ENCODE measurements at regions not wholly inside any gene's neighbourhood (a gene's known extent, or its start where the extent isn't known, plus 50 kb on each side); places are given as distances from the start of the nearest gene placed in this dataset.
A peak's percentile ranks its signal among the peaks of the same experiment; 100 is the strongest.

- in situ Hi-C loops (cut with HindIII; ENCODE audit: low sequenced_read_pairs): no loop called here
- DNase-seq (ENCODE audit: low spot score): no peak
These were observed 337.9 kb upstream of the EDNRB start for GRCh38 chr13:78256484-78256883.

GRCh38 chr13:78254113-78254512 lies 335.5 kb upstream of the EDNRB start:
- DNase-seq (ENCODE audit: low spot score): no peak
- in situ Hi-C loops (cut with HindIII; ENCODE audit: low sequenced_read_pairs): no loop called here

GRCh38 chr13:78247362-78247761 lies 328.7 kb upstream of the EDNRB start:
- in situ Hi-C loops (cut with HindIII; ENCODE audit: low sequenced_read_pairs): no loop called here
- no peak for DNase-seq (ENCODE audit: low spot score)

GRCh38 chr13:78241278-78241919 lies 322.8 kb upstream of the EDNRB start:
- in situ Hi-C loops (cut with HindIII; ENCODE audit: low sequenced_read_pairs): no loop called here
- DNase-seq (ENCODE audit: low spot score): peak; percentile 18

- DNase-seq (ENCODE audit: low spot score): no peak
- in situ Hi-C loops (cut with HindIII; ENCODE audit: low sequenced_read_pairs): no loop called here
These were observed 321.1 kb upstream of the EDNRB start for GRCh38 chr13:78239714-78240113.

- DNase-seq (ENCODE audit: low spot score): no peak
- in situ Hi-C loops (cut with HindIII; ENCODE audit: low sequenced_read_pairs): no loop called here
These were observed 320.3 kb upstream of the EDNRB start for GRCh38 chr13:78238911-78239310.

GRCh38 chr13:78228940-78229339 lies 310.3 kb upstream of the EDNRB start:
- in situ Hi-C loops (cut with HindIII; ENCODE audit: low sequenced_read_pairs): no loop called here
- no peak for DNase-seq (ENCODE audit: low spot score)

- no peak for DNase-seq (ENCODE audit: low spot score)
- in situ Hi-C loops (cut with HindIII; ENCODE audit: low sequenced_read_pairs): no loop called here
These were observed 309.6 kb upstream of the EDNRB start for GRCh38 chr13:78228211-78228610.

GRCh38 chr13:78227709-78228108 lies 309.1 kb upstream of the EDNRB start:
- no peak for DNase-seq (ENCODE audit: low spot score)
- in situ Hi-C loops (cut with HindIII; ENCODE audit: low sequenced_read_pairs): no loop called here

GRCh38 chr13:78215458-78216108 lies 297.0 kb upstream of the EDNRB start:
- no peak for DNase-seq (ENCODE audit: low spot score)
- in situ Hi-C loops (cut with HindIII; ENCODE audit: low sequenced_read_pairs): no loop called here

- DNase-seq (ENCODE audit: low spot score): no peak
- in situ Hi-C loops (cut with HindIII; ENCODE audit: low sequenced_read_pairs): no loop called here
These were observed 282.8 kb upstream of the EDNRB start for GRCh38 chr13:78201411-78201810.

- in situ Hi-C loops (cut with HindIII; ENCODE audit: low sequenced_read_pairs): no loop called here
- no peak for DNase-seq (ENCODE audit: low spot score)
These were observed 280.2 kb upstream of the EDNRB start for GRCh38 chr13:78198821-78199220.

GRCh38 chr13:78198419-78198818 lies 279.8 kb upstream of the EDNRB start:
- in situ Hi-C loops (cut with HindIII; ENCODE audit: low sequenced_read_pairs): no loop called here

GRCh38 chr13:78197231-78197630 lies 278.6 kb upstream of the EDNRB start:
- DNase-seq (ENCODE audit: low spot score): no peak
- in situ Hi-C loops (cut with HindIII; ENCODE audit: low sequenced_read_pairs): no loop called here

More at GRCh38 chr13:78198419-78198818, 279.8 kb upstream of the EDNRB start:
- no peak for DNase-seq (ENCODE audit: low spot score)

- DNase-seq (ENCODE audit: low spot score): no peak
- in situ Hi-C loops (cut with HindIII; ENCODE audit: low sequenced_read_pairs): no loop called here
These were observed 276.4 kb upstream of the EDNRB start for GRCh38 chr13:78194904-78195639.

GRCh38 chr13:78193846-78194245 lies 275.2 kb upstream of the EDNRB start:
- DNase-seq (ENCODE audit: low spot score): no peak
- in situ Hi-C loops (cut with HindIII; ENCODE audit: low sequenced_read_pairs): no loop called here

GRCh38 chr13:78192716-78193115 lies 274.1 kb upstream of the EDNRB start:
- in situ Hi-C loops (cut with HindIII; ENCODE audit: low sequenced_read_pairs): no loop called here
- no peak for DNase-seq (ENCODE audit: low spot score)

- in situ Hi-C loops (cut with HindIII; ENCODE audit: low sequenced_read_pairs): no loop called here
- no peak for DNase-seq (ENCODE audit: low spot score)
These were observed 271.7 kb upstream of the EDNRB start for GRCh38 chr13:78190296-78190695.

- in situ Hi-C loops (cut with HindIII; ENCODE audit: low sequenced_read_pairs): no loop called here
These were observed 269.1 kb upstream of the EDNRB start for GRCh38 chr13:78187781-78188180.

GRCh38 chr13:78185700-78186099 lies 267.1 kb upstream of the EDNRB start:
- no peak for DNase-seq (ENCODE audit: low spot score)
- in situ Hi-C loops (cut with HindIII; ENCODE audit: low sequenced_read_pairs): no loop called here

More at GRCh38 chr13:78187781-78188180, 269.1 kb upstream of the EDNRB start:
- DNase-seq (ENCODE audit: low spot score): no peak

All from G401 (cell line).